WTC11 (cell line): ENCODE measurements at regions not wholly inside any gene's neighbourhood (a gene's known extent, or its start where the extent isn't known, plus 50 kb on each side); places are given as distances from the start of the nearest gene placed in this dataset.

Experiments used
- ATAC-seq: fragments of 200-7000 bp; cut with Tn5 transposase; 2 replicates; pipeline ENCODE4 v1.10.0; 2021; ENCODE audit warnings: mild to moderate bottlenecking, moderate library complexity
- CTCF ChIA-PET: fragments of 300-600 bp; sonication (Branson Sonifier 250); formaldehyde crosslinking; loops from one replicate; lab custom pipeline; 2021; ENCODE audit warnings: antibody characterized with exemption; lab: Charles Lee
- POLR2A ChIA-PET: fragments of 350-600 bp; sonication (Branson Sonifier 250); formaldehyde crosslinking; loops from one replicate; lab custom pipeline; 2021; ENCODE audit warnings: antibody characterized with exemption; lab: Charles Lee
- DNase-seq: peaks from one replicate; pipeline ENCODE4 v3.0.0; 2021; ENCODE audit warnings: low spot score
- H3K27ac Mint-ChIP-seq: 2 replicates; pipeline ENCODE4 v1.8.0; 2021; ENCODE audit warnings: mixed read lengths
- H3K27me3 Mint-ChIP-seq: 2 replicates; pipeline ENCODE4 v1.8.0; 2021; ENCODE audit warnings: low read depth, mild to moderate bottlenecking, moderate library complexity, mixed read lengths
- H3K36me3 Mint-ChIP-seq: 2 replicates; pipeline ENCODE4 v1.8.0; 2021; ENCODE audit warnings: mixed read lengths
- H3K4me1 Mint-ChIP-seq: 2 replicates; pipeline ENCODE4 v1.8.0; 2022; ENCODE audit warnings: mixed read lengths
- H3K4me3 Mint-ChIP-seq: 2 replicates; pipeline ENCODE4 v1.8.0; 2021; ENCODE audit warnings: mild to moderate bottlenecking, moderate library complexity, mixed read lengths
- H3K9me3 Mint-ChIP-seq: 2 replicates; pipeline ENCODE4 v1.8.0; 2021; ENCODE audit warnings: mixed read lengths
- CREB1 ChIP-seq: sonication (generic); formaldehyde crosslinking; IDR thresholded peaks from 2 replicates; pipeline ENCODE4 v1.8.0; 2023; ENCODE audit warnings: mild to moderate bottlenecking, missing genetic modification reagents
- ETV6 ChIP-seq: sonication (generic); formaldehyde crosslinking; IDR thresholded peaks from 2 replicates; pipeline ENCODE4 v1.8.1; 2022; ENCODE audit warnings: mild to moderate bottlenecking, missing genetic modification reagents
- FOXJ3 ChIP-seq: sonication (generic); formaldehyde crosslinking; IDR thresholded peaks from 2 replicates; pipeline ENCODE4 v1.9.0; 2021; ENCODE audit warnings: missing genetic modification reagents, mild to moderate bottlenecking, borderline replicate concordance
- FOXK1 ChIP-seq: sonication (generic); formaldehyde crosslinking; IDR thresholded peaks from 2 replicates; pipeline ENCODE4 v1.8.0; 2022; ENCODE audit warnings: mild to moderate bottlenecking, moderate library complexity, missing genetic modification reagents
- GABPB1 ChIP-seq: sonication (generic); formaldehyde crosslinking; IDR thresholded peaks from 2 replicates; pipeline ENCODE4 v1.8.1; 2023; ENCODE audit warnings: mild to moderate bottlenecking, missing genetic modification reagents
- GRHL2 ChIP-seq: fragments of 250-450 bp; sonication (Bioruptor Pico); IDR thresholded peaks from 2 replicates; pipeline ENCODE4 v1.8.0; 2022; ENCODE audit warnings: mild to moderate bottlenecking, moderate library complexity; ENCODE audit not compliant: insufficient replicate concordance, severe bottlenecking
- HMGA2 ChIP-seq: fragments of 250-450 bp; sonication (Bioruptor Pico); IDR thresholded peaks from 2 replicates; pipeline ENCODE4 v1.4.0; 2021; ENCODE audit warnings: mild to moderate bottlenecking, moderate library complexity
- JAZF1 ChIP-seq: fragments of 250-450 bp; sonication (Bioruptor Pico); IDR thresholded peaks from 2 replicates; pipeline ENCODE4 v1.9.0; 2021; ENCODE audit warnings: moderate library complexity, mild to moderate bottlenecking, inconsistent platforms
- NFE2L1 ChIP-seq: sonication (generic); formaldehyde crosslinking; IDR thresholded peaks from 2 replicates; pipeline ENCODE4 v1.8.1; 2023; ENCODE audit warnings: missing genetic modification reagents
- SMAD4 ChIP-seq: sonication (generic); formaldehyde crosslinking; IDR thresholded peaks from 2 replicates; pipeline ENCODE4 v1.8.0; 2022; ENCODE audit warnings: mild to moderate bottlenecking, missing genetic modification reagents
- SOX15 ChIP-seq: fragments of 250-450 bp; sonication (Bioruptor Pico); IDR thresholded peaks from 2 replicates; pipeline ENCODE4 v1.9.0; 2021; ENCODE audit warnings: mild to moderate bottlenecking
- TCF7 ChIP-seq: sonication (generic); formaldehyde crosslinking; IDR thresholded peaks from 2 replicates; pipeline ENCODE4 v1.8.0; 2022; ENCODE audit warnings: mild to moderate bottlenecking, low read depth, missing genetic modification reagents, moderate library complexity
- TEAD4 ChIP-seq: sonication (generic); formaldehyde crosslinking; IDR thresholded peaks from 2 replicates; pipeline ENCODE4 v1.8.0; 2022; ENCODE audit warnings: mild to moderate bottlenecking, missing genetic modification reagents
- ZNF121 ChIP-seq: sonication (generic); formaldehyde crosslinking; IDR thresholded peaks from 2 replicates; pipeline ENCODE4 v1.8.0; 2023; ENCODE audit warnings: missing genetic modification reagents
- ZNF423 ChIP-seq: fragments of 250-450 bp; sonication (Bioruptor Pico); IDR thresholded peaks from 2 replicates; pipeline ENCODE4 v2.1.2; 2022; ENCODE audit warnings: mild to moderate bottlenecking, moderate library complexity
- TF ChIP-seq, protein P1 (sequence below): sonication (generic); formaldehyde crosslinking; IDR thresholded peaks from 2 replicates; pipeline ENCODE4 v1.8.0; 2023; ENCODE audit warnings: missing genetic modification reagents, mild to moderate bottlenecking, borderline replicate concordance
- TF ChIP-seq, protein P2 (sequence below): sonication (generic); formaldehyde crosslinking; IDR thresholded peaks from 2 replicates; pipeline ENCODE4 v1.8.1; 2022; ENCODE audit warnings: mild to moderate bottlenecking, missing genetic modification reagents, moderate library complexity, borderline replicate concordance
- TF ChIP-seq, protein P3 (sequence below): sonication (generic); formaldehyde crosslinking; IDR thresholded peaks from 2 replicates; pipeline ENCODE4 v1.8.1; 2023; ENCODE audit warnings: mild to moderate bottlenecking, moderate library complexity, missing genetic modification reagents
- TF ChIP-seq, protein P4 (sequence below): fragments of 250-450 bp; sonication (Bioruptor Pico); IDR thresholded peaks from 2 replicates; pipeline ENCODE4 v2.1.2; 2022; ENCODE audit warnings: mild to moderate bottlenecking, moderate library complexity
- TF ChIP-seq, protein P5 (sequence below): sonication (generic); formaldehyde crosslinking; IDR thresholded peaks from 2 replicates; pipeline ENCODE4 v1.8.1; 2023; ENCODE audit warnings: mild to moderate bottlenecking, missing genetic modification reagents
- TF ChIP-seq, protein P6 (sequence below): sonication (generic); formaldehyde crosslinking; conservative IDR thresholded peaks from 2 replicates; pipeline ENCODE4 v1.8.1; 2023; ENCODE audit warnings: mild to moderate bottlenecking, low read depth, missing genetic modification reagents, moderate library complexity
- TF ChIP-seq, protein P7 (sequence below): sonication (generic); formaldehyde crosslinking; IDR thresholded peaks from 2 replicates; pipeline ENCODE4 v1.8.1; 2023; ENCODE audit warnings: mild to moderate bottlenecking, missing genetic modification reagents, moderate library complexity
- TF ChIP-seq, protein P8 (sequence below): sonication (generic); formaldehyde crosslinking; IDR thresholded peaks from 2 replicates; pipeline ENCODE4 v1.8.0; 2022; ENCODE audit warnings: mild to moderate bottlenecking, missing genetic modification reagents

DNA sequence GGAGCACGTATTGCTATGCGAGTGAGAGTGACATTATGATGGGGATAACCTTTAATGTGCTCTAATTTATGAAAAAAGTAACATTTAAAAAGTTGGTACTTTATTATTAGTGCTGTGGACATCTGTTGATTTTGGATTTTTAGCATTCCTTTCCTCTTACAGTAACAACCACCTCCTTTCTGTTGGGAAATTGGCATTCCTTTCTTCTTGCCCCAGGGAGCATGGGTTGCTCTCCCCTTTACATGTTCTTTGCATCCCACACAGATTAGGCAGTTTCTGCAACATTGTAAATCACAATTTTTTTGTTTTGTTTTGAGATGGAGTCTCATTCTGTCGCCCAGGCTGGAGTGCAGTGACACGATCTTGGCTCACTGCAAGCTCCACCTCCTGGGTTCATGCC is 300.2 kb downstream of the LPIN1 start:
- ChIA-PET CTCF (no interaction called here), POLR2A (no interaction called here)
- Mint-ChIP-seq H3K36me3 (no peaks in the 10 kb centered on the region), H3K4me3 (no peak overlapping the region), H3K27ac (no peak overlapping the region), H3K27me3 (no peaks in the 10 kb centered on the region), H3K9me3 (peaks cover 14% of the 10 kb centered on the region; the same call in 1 of the 2 replicates), H3K4me1 (peaks cover 16% of the 10 kb centered on the region)
- TF ChIP-seq ETV6 (CRISPR knock-in tag) (no peak), ZNF121 (CRISPR knock-in tag) (no peak), GRHL2 (CRISPR knock-in tag) (no peak), CREB1 (no peak), HMGA2 (CRISPR knock-in tag) (no peak), JAZF1 (CRISPR knock-in tag) (no peak), SOX15 (CRISPR knock-in tag) (no peak), TCF7 (no peak), TEAD4 (CRISPR knock-in tag) (no peak), FOXK1 (CRISPR knock-in tag) (no peak)
- TF ChIP-seq, protein P1, sequence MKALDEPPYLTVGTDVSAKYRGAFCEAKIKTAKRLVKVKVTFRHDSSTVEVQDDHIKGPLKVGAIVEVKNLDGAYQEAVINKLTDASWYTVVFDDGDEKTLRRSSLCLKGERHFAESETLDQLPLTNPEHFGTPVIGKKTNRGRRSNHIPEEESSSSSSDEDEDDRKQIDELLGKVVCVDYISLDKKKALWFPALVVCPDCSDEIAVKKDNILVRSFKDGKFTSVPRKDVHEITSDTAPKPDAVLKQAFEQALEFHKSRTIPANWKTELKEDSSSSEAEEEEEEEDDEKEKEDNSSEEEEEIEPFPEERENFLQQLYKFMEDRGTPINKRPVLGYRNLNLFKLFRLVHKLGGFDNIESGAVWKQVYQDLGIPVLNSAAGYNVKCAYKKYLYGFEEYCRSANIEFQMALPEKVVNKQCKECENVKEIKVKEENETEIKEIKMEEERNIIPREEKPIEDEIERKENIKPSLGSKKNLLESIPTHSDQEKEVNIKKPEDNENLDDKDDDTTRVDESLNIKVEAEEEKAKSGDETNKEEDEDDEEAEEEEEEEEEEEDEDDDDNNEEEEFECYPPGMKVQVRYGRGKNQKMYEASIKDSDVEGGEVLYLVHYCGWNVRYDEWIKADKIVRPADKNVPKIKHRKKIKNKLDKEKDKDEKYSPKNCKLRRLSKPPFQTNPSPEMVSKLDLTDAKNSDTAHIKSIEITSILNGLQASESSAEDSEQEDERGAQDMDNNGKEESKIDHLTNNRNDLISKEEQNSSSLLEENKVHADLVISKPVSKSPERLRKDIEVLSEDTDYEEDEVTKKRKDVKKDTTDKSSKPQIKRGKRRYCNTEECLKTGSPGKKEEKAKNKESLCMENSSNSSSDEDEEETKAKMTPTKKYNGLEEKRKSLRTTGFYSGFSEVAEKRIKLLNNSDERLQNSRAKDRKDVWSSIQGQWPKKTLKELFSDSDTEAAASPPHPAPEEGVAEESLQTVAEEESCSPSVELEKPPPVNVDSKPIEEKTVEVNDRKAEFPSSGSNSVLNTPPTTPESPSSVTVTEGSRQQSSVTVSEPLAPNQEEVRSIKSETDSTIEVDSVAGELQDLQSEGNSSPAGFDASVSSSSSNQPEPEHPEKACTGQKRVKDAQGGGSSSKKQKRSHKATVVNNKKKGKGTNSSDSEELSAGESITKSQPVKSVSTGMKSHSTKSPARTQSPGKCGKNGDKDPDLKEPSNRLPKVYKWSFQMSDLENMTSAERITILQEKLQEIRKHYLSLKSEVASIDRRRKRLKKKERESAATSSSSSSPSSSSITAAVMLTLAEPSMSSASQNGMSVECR (CRISPR knock-in tag): no peak
- TF ChIP-seq, protein P2, sequence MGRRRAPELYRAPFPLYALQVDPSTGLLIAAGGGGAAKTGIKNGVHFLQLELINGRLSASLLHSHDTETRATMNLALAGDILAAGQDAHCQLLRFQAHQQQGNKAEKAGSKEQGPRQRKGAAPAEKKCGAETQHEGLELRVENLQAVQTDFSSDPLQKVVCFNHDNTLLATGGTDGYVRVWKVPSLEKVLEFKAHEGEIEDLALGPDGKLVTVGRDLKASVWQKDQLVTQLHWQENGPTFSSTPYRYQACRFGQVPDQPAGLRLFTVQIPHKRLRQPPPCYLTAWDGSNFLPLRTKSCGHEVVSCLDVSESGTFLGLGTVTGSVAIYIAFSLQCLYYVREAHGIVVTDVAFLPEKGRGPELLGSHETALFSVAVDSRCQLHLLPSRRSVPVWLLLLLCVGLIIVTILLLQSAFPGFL: no peak
- TF ChIP-seq, protein P3, sequence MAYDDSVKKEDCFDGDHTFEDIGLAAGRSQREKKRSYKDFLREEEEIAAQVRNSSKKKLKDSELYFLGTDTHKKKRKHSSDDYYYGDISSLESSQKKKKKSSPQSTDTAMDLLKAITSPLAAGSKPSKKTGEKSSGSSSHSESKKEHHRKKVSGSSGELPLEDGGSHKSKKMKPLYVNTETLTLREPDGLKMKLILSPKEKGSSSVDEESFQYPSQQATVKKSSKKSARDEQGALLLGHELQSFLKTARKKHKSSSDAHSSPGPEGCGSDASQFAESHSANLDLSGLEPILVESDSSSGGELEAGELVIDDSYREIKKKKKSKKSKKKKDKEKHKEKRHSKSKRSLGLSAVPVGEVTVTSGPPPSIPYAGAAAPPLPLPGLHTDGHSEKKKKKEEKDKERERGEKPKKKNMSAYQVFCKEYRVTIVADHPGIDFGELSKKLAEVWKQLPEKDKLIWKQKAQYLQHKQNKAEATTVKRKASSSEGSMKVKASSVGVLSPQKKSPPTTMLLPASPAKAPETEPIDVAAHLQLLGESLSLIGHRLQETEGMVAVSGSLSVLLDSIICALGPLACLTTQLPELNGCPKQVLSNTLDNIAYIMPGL: no peak
- TF ChIP-seq, protein P4, sequence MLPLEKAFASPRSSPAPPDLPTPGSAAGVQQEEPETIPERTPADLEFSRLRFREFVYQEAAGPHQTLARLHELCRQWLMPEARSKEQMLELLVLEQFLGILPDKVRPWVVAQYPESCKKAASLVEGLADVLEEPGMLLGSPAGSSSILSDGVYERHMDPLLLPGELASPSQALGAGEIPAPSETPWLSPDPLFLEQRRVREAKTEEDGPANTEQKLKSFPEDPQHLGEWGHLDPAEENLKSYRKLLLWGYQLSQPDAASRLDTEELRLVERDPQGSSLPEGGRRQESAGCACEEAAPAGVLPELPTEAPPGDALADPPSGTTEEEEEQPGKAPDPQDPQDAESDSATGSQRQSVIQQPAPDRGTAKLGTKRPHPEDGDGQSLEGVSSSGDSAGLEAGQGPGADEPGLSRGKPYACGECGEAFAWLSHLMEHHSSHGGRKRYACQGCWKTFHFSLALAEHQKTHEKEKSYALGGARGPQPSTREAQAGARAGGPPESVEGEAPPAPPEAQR (CRISPR knock-in tag): no peak
- DNase-seq (no peak), ATAC-seq (no peak)

DNA sequence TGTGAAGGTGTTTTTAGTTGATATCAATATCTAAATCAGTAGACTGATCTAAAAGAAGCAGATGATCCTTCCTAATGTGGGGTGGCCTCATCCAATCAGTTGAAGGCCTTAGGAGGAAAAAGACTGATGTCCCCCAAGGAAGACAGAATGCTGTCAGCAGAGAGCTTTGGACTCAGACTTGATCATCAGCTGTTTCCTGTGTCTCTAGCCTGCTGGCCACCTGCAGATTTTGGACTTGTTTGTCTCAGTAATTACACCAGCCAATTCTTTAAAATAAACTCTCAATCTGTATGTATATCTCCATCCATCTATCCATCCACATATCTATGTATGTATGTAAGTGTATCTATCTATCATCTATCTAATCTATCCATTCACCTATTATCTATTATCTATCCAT is 301.3 kb downstream of the LPIN1 start:
- CTCF ChIA-PET: interaction anchor here (1.1 to 1.8 kb wide), 6 partner anchors 10 to 218 kb away, joined by 3 to 16 read pairs (median 6); no protein-coding TSS in a partner anchor
- no peak for TF ChIP-seq FOXJ3
- TF ChIP-seq ZNF423 (CRISPR knock-in tag): no peak
- TF ChIP-seq, protein P5, sequence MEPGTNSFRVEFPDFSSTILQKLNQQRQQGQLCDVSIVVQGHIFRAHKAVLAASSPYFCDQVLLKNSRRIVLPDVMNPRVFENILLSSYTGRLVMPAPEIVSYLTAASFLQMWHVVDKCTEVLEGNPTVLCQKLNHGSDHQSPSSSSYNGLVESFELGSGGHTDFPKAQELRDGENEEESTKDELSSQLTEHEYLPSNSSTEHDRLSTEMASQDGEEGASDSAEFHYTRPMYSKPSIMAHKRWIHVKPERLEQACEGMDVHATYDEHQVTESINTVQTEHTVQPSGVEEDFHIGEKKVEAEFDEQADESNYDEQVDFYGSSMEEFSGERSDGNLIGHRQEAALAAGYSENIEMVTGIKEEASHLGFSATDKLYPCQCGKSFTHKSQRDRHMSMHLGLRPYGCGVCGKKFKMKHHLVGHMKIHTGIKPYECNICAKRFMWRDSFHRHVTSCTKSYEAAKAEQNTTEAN: no peak
- TF ChIP-seq, protein P6, sequence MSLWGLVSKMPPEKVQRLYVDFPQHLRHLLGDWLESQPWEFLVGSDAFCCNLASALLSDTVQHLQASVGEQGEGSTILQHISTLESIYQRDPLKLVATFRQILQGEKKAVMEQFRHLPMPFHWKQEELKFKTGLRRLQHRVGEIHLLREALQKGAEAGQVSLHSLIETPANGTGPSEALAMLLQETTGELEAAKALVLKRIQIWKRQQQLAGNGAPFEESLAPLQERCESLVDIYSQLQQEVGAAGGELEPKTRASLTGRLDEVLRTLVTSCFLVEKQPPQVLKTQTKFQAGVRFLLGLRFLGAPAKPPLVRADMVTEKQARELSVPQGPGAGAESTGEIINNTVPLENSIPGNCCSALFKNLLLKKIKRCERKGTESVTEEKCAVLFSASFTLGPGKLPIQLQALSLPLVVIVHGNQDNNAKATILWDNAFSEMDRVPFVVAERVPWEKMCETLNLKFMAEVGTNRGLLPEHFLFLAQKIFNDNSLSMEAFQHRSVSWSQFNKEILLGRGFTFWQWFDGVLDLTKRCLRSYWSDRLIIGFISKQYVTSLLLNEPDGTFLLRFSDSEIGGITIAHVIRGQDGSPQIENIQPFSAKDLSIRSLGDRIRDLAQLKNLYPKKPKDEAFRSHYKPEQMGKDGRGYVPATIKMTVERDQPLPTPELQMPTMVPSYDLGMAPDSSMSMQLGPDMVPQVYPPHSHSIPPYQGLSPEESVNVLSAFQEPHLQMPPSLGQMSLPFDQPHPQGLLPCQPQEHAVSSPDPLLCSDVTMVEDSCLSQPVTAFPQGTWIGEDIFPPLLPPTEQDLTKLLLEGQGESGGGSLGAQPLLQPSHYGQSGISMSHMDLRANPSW (CRISPR knock-in tag): no peak
- TF ChIP-seq, protein P7, sequence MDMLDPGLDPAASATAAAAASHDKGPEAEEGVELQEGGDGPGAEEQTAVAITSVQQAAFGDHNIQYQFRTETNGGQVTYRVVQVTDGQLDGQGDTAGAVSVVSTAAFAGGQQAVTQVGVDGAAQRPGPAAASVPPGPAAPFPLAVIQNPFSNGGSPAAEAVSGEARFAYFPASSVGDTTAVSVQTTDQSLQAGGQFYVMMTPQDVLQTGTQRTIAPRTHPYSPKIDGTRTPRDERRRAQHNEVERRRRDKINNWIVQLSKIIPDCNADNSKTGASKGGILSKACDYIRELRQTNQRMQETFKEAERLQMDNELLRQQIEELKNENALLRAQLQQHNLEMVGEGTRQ: no peak
- no peak for TF ChIP-seq SMAD4
- TF ChIP-seq, protein P8, sequence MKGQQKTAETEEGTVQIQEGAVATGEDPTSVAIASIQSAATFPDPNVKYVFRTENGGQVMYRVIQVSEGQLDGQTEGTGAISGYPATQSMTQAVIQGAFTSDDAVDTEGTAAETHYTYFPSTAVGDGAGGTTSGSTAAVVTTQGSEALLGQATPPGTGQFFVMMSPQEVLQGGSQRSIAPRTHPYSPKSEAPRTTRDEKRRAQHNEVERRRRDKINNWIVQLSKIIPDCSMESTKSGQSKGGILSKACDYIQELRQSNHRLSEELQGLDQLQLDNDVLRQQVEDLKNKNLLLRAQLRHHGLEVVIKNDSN (CRISPR knock-in tag): no peak
- no peak for TF ChIP-seq NFE2L1 (CRISPR knock-in tag)
- TF ChIP-seq GABPB1 (CRISPR knock-in tag): no peak

More for the DNA sequence above, 301.3 kb downstream of the LPIN1 start:
- ATAC-seq (no peak), DNase-seq (no peak)
- H3K36me3 Mint-ChIP-seq: no peaks in the 10 kb centered on the region
- peaks cover 8% of the 10 kb centered on the region; the same call in 1 of the 2 replicates for H3K9me3 Mint-ChIP-seq
- H3K27me3 Mint-ChIP-seq: no peaks in the 10 kb centered on the region
- H3K4me1 Mint-ChIP-seq: peaks cover 16% of the 10 kb centered on the region
- H3K27ac Mint-ChIP-seq: no peak overlapping the region
- no peak overlapping the region for H3K4me3 Mint-ChIP-seq
- POLR2A ChIA-PET: no interaction called here
